ENCODE measurements at regions not wholly inside any gene's neighbourhood (a gene's known extent, or its start where the extent isn't known, plus 50 kb on each side); places are given as distances from the start of the nearest gene placed in this dataset.

GRCh38 chr11:115606498-115607220, 102.4 kb upstream of the CADM1 start:
- TF ChIP-seq POLR2A (IDR thresholded peaks at IDR 0.05; ENCODE audit: low read length) (no peak), GATA1 (IDR thresholded peaks at IDR 0.05; ENCODE audit: low read depth, low read length) (no peak)

Data from erythroblast (primary cell).